Cardiac fibroblast (primary cell): ENCODE measurements at regions not wholly inside any gene's neighbourhood (a gene's known extent, or its start where the extent isn't known, plus 50 kb on each side); places are given as distances from the start of the nearest gene placed in this dataset.
A peak's percentile ranks its signal among the peaks of the same experiment; 100 is the strongest.

Source experiments
- DNase-seq, 2 donors: peaks; one replicate each; pipeline versions ENCODE4 v3.0.0 to v3.0.0-alpha.2; 2010; ENCODE audit warnings: low read depth in 2 of 2
- H3K4me3 ChIP-seq, 2 donors: replicated peaks in 1 of 2; 1 replicate in 1 of 2; 2 replicates in 1 of 2; pipeline ENCODE4 v1.5.1; 2011; ENCODE audit warnings: low read depth in 2 of 2, low read length in 2 of 2, mild to moderate bottlenecking in 2 of 2, moderate library complexity in 1 of 2
- CTCF ChIP-seq: IDR thresholded peaks from one replicate; pipeline ENCODE4 v1.5.1; 2011; ENCODE audit warnings: low read depth, mild to moderate bottlenecking, low read length, inconsistent platforms

DNA sequence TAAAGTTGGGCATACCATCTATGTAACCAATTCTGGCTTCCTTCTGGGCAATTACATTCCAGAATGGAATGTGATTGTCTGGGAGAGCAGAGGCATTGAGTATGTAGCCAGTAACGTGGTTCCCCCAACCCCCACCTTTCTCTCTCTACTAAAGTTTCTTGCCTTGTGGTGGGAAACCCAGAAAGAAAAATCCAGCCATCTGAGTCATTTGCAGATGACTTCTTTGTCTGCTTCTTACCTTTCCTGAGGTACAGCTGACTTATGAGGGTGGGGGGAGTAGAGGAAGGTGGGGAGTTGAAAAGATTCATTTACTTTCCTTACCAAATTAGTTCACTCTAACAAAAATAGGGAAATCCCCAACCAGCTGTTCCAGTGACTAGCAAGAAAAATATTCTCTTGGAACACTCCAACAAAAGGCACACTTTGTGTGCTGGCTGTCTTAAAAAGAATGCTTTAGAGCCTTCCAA, 112.1 kb upstream of the FRMD6 start:
- peak; percentile 68 to 97 for DNase-seq
- no peak for TF ChIP-seq CTCF
- H3K4me3 ChIP-seq = no peak overlapping the region

- TF ChIP-seq CTCF = no peak
- H3K4me3 ChIP-seq = no peak overlapping the region
- peak in 1 of 2 donors; percentile 91 for DNase-seq
These were observed 111.3 kb upstream of the FRMD6 start for GRCh38 chr14:51540364-51540763.

DNA sequence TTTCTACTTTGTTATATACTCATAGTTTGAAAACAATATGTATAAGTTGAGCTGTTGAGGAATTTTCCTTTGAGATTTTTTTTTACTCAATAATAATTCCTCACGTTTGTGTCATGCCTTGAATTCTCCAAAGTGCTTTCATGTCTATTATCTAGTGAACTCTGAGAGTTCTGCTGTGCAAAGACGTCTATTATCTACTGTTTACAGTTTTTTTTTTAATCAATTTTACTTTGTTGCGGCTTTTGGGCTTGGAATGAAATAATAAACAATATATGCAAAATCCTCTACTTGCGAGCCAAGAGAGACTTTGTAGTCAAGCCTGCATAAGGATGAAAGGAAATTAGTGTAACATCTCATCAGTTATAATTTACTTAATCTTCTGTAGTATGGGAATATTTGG, 107.2 kb upstream of the FRMD6 start:
- H3K4me3 ChIP-seq = no peak overlapping the region
- no peak for TF ChIP-seq CTCF
- DNase-seq = no peak

GRCh38 chr14:51544901-51545300, 106.8 kb upstream of the FRMD6 start:
- DNase-seq = no peak
- TF ChIP-seq CTCF = no peak
- no peak overlapping the region for H3K4me3 ChIP-seq

DNA sequence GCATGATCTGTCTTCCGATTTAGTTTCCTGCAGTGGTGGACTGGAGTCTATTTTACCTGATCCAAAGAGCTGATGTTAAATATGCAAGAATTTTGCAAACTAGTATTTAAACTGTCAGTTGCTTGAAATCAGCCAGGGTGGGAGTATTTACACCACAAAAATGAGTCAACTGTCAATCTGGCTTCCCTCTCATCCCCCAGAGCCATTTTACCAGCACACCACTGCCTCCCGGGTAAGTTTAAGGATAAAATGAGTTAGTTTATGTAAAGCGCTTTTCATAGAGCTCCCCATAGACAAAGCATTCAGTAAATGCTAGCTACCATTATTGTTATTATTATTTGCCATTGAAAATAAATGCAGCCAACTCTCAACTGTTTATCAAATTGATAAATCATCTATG, 106.3 kb upstream of the FRMD6 start:
- H3K4me3 ChIP-seq = no peak overlapping the region
- TF ChIP-seq CTCF = no peak
- DNase-seq = no peak

GRCh38 chr14:51546099-51546498, 105.6 kb upstream of the FRMD6 start:
- no peak for TF ChIP-seq CTCF
- H3K4me3 ChIP-seq = no peak overlapping the region
- no peak for DNase-seq

- no peak for TF ChIP-seq CTCF
- DNase-seq = no peak
- no peak overlapping the region for H3K4me3 ChIP-seq
These were observed 105.0 kb upstream of the FRMD6 start for GRCh38 chr14:51546603-51547258.
